Endothelial cell of umbilical vein (primary cell): ENCODE measurements at regions not wholly inside any gene's neighbourhood (a gene's known extent, or its start where the extent isn't known, plus 50 kb on each side); places are given as distances from the start of the nearest gene placed in this dataset.

Experiments used
- BruUV-seq: library from RNA; stranded (reverse); fragments of 400-500 nt; replicated peaks from 2 replicates; lab custom pipeline; 2021; lab: Mats Ljungman, UMichigan
- CTCF ChIA-PET: fragments of 300-600, 350-600 bp; sonication (Branson Sonifier 250); formaldehyde crosslinking; loops from one replicate; lab custom pipeline; 2021; ENCODE audit warnings: antibody characterized with exemption, inconsistent platforms; lab: Charles Lee
- POLR2A ChIA-PET: fragments of 300-600, 350-600 bp; sonication (Branson Sonifier 250); formaldehyde crosslinking; loops from one replicate; lab custom pipeline; 2021; ENCODE audit warnings: antibody characterized with exemption, inconsistent platforms; lab: Charles Lee
- DNase-seq: peaks from one replicate; pipeline ENCODE4 v3.0.0-alpha.2; 2011; ENCODE audit warnings: low read depth, low spot score
- FAIRE-seq: peaks from 2 replicates; lab custom pipeline; 2011; peaks lifted over from hg19 to GRCh38; lab: Jason Lieb, UNC
- H2AFZ ChIP-seq: 2 replicates; pipeline ENCODE4 v1.6.0; 2012; ENCODE audit warnings: low read depth, low read length, control low read depth, inconsistent platforms
- H3K27ac ChIP-seq: 2 replicates; pipeline ENCODE4 v1.5.1; 2011; ENCODE audit warnings: low read depth, mild to moderate bottlenecking, control low read depth, low read length, moderate library complexity; ENCODE audit not compliant: insufficient read depth
- H3K27me3 ChIP-seq, 2 experiments: 2 replicates each; pipeline versions ENCODE4 v1.6.0 to v1.6.1; 2011; ENCODE audit warnings: low read length in 2 of 2, mixed read lengths in 1 of 2; ENCODE audit not compliant: control insufficient read depth in 2 of 2, insufficient read depth in 2 of 2
- H3K36me3 ChIP-seq, 2 experiments: 2 replicates in 1 of 2; 3 replicates in 1 of 2; pipeline ENCODE4 v1.5.1; 2011; ENCODE audit warnings: low read length in 2 of 2, mild to moderate bottlenecking in 1 of 2, moderate library complexity in 1 of 2; ENCODE audit not compliant: control insufficient read depth in 2 of 2, insufficient read depth in 2 of 2; ENCODE audit errors: extremely low read depth in 1 of 2
- H3K4me1 ChIP-seq: 3 replicates; pipeline ENCODE4 v1.5.1; 2011; ENCODE audit warnings: mild to moderate bottlenecking, low read length; ENCODE audit not compliant: control insufficient read depth, insufficient read depth; ENCODE audit errors: extremely low read depth
- H3K4me2 ChIP-seq: 2 replicates; pipeline ENCODE4 v1.6.1; 2011; ENCODE audit warnings: low read length, control low read depth, mixed read lengths; ENCODE audit not compliant: insufficient read depth
- H3K4me3 ChIP-seq, 3 experiments: fragments of 200-600 bp in 1 of 3; sonication (generic), shearing (Covaris generic) in 1 of 3; replicated peaks in 1 of 3; 2 replicates each; pipeline ENCODE4 v1.5.1; 2011 to 2016; ENCODE audit warnings: control low read depth in 3 of 3, low read length in 3 of 3, mild to moderate bottlenecking in 2 of 3, inconsistent platforms in 1 of 3, low read depth in 1 of 3, moderate library complexity in 1 of 3; ENCODE audit not compliant: insufficient read depth in 1 of 3
- H3K79me2 ChIP-seq: 2 replicates; pipeline ENCODE4 v1.6.0; 2012; ENCODE audit warnings: low read length, inconsistent platforms; ENCODE audit not compliant: control insufficient read depth, insufficient read depth
- H3K9ac ChIP-seq: replicated peaks from 2 replicates; pipeline ENCODE3; 2011; ENCODE audit warnings: low read length, control low read depth; ENCODE audit not compliant: insufficient read depth; ENCODE audit errors: extremely low read depth
- H3K9me1 ChIP-seq: replicated peaks from 3 replicates; pipeline ENCODE4 v1.6.0; 2011; ENCODE audit warnings: mild to moderate bottlenecking, low read length; ENCODE audit not compliant: control insufficient read depth, insufficient read depth; ENCODE audit errors: extremely low read depth
- H3K9me3 ChIP-seq: replicated peaks from 2 replicates; pipeline ENCODE4 v1.5.1; 2012; ENCODE audit warnings: low read length, inconsistent platforms; ENCODE audit not compliant: control insufficient read depth, insufficient read depth
- H4K20me1 ChIP-seq: replicated peaks from 2 replicates; pipeline ENCODE3; 2011; ENCODE audit warnings: mild to moderate bottlenecking, low read length; ENCODE audit not compliant: control insufficient read depth, insufficient read depth; ENCODE audit errors: extremely low read depth
- CTCF ChIP-seq, 2 donors: IDR thresholded peaks; 1 replicate in 1 of 2; 2 replicates in 1 of 2; pipeline ENCODE4 v1.5.1; 2011; ENCODE audit warnings: low read length in 2 of 2, mild to moderate bottlenecking in 2 of 2, moderate library complexity in 2 of 2, control low read depth in 1 of 2, inconsistent platforms in 1 of 2, low read depth in 1 of 2; ENCODE audit not compliant: insufficient read depth in 1 of 2; ENCODE audit errors: extremely low read depth in 1 of 2
- EZH2 ChIP-seq: IDR thresholded peaks from 2 replicates; pipeline ENCODE4 v1.6.1; 2012; ENCODE audit warnings: borderline replicate concordance, low read depth, mild to moderate bottlenecking, moderate library complexity, low read length, inconsistent platforms; ENCODE audit not compliant: severe bottlenecking
- FOS ChIP-seq: IDR thresholded peaks from 2 replicates; pipeline ENCODE4 v1.6.1; 2011; ENCODE audit warnings: mild to moderate bottlenecking, low read length, moderate library complexity, borderline replicate concordance; ENCODE audit not compliant: insufficient read depth
- GATA2 ChIP-seq: IDR thresholded peaks from 2 replicates; pipeline ENCODE4 v1.7.0; 2011; ENCODE audit warnings: low read depth, mild to moderate bottlenecking, moderate library complexity, mixed read lengths, low read length; ENCODE audit not compliant: insufficient read length, insufficient read depth
- JUN ChIP-seq: IDR thresholded peaks from 2 replicates; pipeline ENCODE4 v1.6.1; 2011; ENCODE audit warnings: borderline replicate concordance, low read depth; ENCODE audit not compliant: insufficient read length, insufficient read depth
- MAX ChIP-seq: IDR thresholded peaks from 2 replicates; pipeline ENCODE4 v1.6.1; 2011; ENCODE audit not compliant: insufficient read depth, insufficient read length
- MYC ChIP-seq: IDR thresholded peaks from one replicate; pipeline ENCODE4 v1.6.1; 2011; ENCODE audit warnings: mild to moderate bottlenecking, low read depth, low read length
- POLR2A ChIP-seq: IDR thresholded peaks from 2 replicates; pipeline ENCODE4 v1.6.1; 2012; ENCODE audit warnings: low read depth, mild to moderate bottlenecking, control low read depth, low read length
- POLR2AphosphoS5 ChIP-seq: IDR thresholded peaks from 2 replicates; pipeline ENCODE4 v1.6.1; 2012; ENCODE audit warnings: low read depth, mild to moderate bottlenecking, control low read depth, low read length, moderate library complexity; ENCODE audit not compliant: insufficient read depth
- dilution Hi-C: fragments of 300-500 bp; cut with MboI; formaldehyde crosslinking; loops from one replicate; pipeline ENCODE4 v1.15.0; 2019; ENCODE audit warnings: low sequenced_read_pairs; ENCODE audit not compliant: extremely low pct_ligation_motif_present
- intact Hi-C: fragments of 100-400 bp; cut with micrococcal nuclease; formaldehyde crosslinking; loops from one replicate; pipeline ENCODE4 v1.10.0; 2022

- DNase-seq (no peak), FAIRE-seq (no peak)
- Histone ChIP-seq H3K4me1 (no peaks in the 10 kb centered on the region), H4K20me1 (no peaks in the 10 kb centered on the region), H3K4me2 (no peak overlapping the region), H2AFZ (no peak overlapping the region), H3K79me2 (no peaks in the 10 kb centered on the region), H3K9me1 (no peaks in the 10 kb centered on the region), H3K4me3 (no peak overlapping the region), H3K9me3 (no peaks in the 10 kb centered on the region), H3K27ac (no peak overlapping the region), H3K9ac (no peak overlapping the region), H3K27me3 (no peaks in the 10 kb centered on the region), H3K36me3 (no peaks in the 10 kb centered on the region)
- dilution Hi-C loops: loop anchor here (25.0 kb wide), 1 partner anchor 347 kb away; no protein-coding TSS in a partner anchor
- TF ChIP-seq MYC (no peak), POLR2AphosphoS5 (no peak), MAX (no peak), POLR2A (no peak), CTCF (IDR thresholded peaks at IDR 0.05; ENCODE audit: extremely low read depth in 1 of 2, insufficient read depth in 1 of 2, low read depth in 1 of 2, low read length in 2 of 2) (no peak)
- intact Hi-C loops: no loop called here
- ChIA-PET CTCF (interaction anchor here (0.9 to 1.5 kb wide), 2 partner anchors 12 to 19 kb away, joined by 3 read pairs; no protein-coding TSS in a partner anchor), POLR2A (no interaction called here)
- BruUV-seq: no TSS peak
Observed at GRCh38 chr6:11484441-11484840, 53.1 kb upstream of the TMEM170B start.

- Histone ChIP-seq H3K36me3 (no peaks in the 10 kb centered on the region), H3K27me3 (no peaks in the 10 kb centered on the region), H3K4me2 (no peak overlapping the region), H2AFZ (no peak overlapping the region), H3K4me1 (no peaks in the 10 kb centered on the region), H3K9ac (no peak overlapping the region), H3K27ac (no peak overlapping the region), H4K20me1 (no peaks in the 10 kb centered on the region), H3K79me2 (no peaks in the 10 kb centered on the region), H3K9me3 (no peaks in the 10 kb centered on the region), H3K9me1 (no peaks in the 10 kb centered on the region), H3K4me3 (no peak overlapping the region)
- intact Hi-C loops: no loop called here
- CTCF ChIA-PET: interaction anchor here (1.0 kb wide), 1 partner anchor 9 kb away, joined by 3 read pairs; no protein-coding TSS in a partner anchor
- DNase-seq: no peak
- FAIRE-seq: no peak
- POLR2A ChIA-PET: no interaction called here
- TF ChIP-seq POLR2AphosphoS5 (no peak), JUN (no peak), CTCF (IDR thresholded peaks at IDR 0.05; ENCODE audit: extremely low read depth in 1 of 2, insufficient read depth in 1 of 2, low read depth in 1 of 2, low read length in 2 of 2) (no peak), GATA2 (no peak), POLR2A (no peak), EZH2 (no peak), MYC (no peak), FOS (no peak), MAX (no peak)
- BruUV-seq: no TSS peak
- dilution Hi-C loops: loop anchor here (25.0 kb wide), 1 partner anchor 345 kb away; no protein-coding TSS in a partner anchor
Observed at GRCh38 chr6:11482616-11483015, 54.9 kb upstream of the TMEM170B start.
